ENCODE measurements at regions not wholly inside any gene's neighbourhood (a gene's known extent, or its start where the extent isn't known, plus 50 kb on each side); places are given as distances from the start of the nearest gene placed in this dataset.

DNA sequence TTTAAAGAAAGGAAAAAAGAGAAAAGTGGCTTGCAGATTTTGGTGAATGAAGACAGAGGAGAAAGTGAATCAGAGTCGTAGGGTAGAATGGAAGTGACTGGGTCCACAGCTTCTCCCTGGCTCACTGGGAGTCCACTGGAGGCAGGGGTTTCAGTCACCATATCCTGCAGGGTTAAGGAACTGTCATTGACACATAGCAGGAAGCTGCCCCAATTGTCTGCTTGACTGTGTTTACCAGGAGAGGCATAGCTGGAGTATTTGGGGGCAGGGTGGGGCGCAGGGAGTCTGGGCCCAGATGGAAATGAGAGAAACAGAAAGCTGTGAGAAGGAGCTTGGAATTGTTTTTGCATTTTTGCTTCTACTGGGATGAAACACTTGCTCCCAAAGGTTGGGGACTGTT is 228.8 kb upstream of the CSF3R start:
- TF ChIP-seq, protein P1, sequence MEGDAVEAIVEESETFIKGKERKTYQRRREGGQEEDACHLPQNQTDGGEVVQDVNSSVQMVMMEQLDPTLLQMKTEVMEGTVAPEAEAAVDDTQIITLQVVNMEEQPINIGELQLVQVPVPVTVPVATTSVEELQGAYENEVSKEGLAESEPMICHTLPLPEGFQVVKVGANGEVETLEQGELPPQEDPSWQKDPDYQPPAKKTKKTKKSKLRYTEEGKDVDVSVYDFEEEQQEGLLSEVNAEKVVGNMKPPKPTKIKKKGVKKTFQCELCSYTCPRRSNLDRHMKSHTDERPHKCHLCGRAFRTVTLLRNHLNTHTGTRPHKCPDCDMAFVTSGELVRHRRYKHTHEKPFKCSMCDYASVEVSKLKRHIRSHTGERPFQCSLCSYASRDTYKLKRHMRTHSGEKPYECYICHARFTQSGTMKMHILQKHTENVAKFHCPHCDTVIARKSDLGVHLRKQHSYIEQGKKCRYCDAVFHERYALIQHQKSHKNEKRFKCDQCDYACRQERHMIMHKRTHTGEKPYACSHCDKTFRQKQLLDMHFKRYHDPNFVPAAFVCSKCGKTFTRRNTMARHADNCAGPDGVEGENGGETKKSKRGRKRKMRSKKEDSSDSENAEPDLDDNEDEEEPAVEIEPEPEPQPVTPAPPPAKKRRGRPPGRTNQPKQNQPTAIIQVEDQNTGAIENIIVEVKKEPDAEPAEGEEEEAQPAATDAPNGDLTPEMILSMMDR (IDR thresholded peaks at IDR 0.05; ENCODE audit: insufficient read depth, low read depth, low read length): no peak
- ChIA-PET CTCF (no interaction called here), POLR2A (no interaction called here)
- no peaks in the 10 kb centered on the region for H3K36me3 ChIP-seq (ENCODE audit: control insufficient read depth, insufficient read depth, low read length)
- no peak overlapping the region for H3K4me3 ChIP-seq (ENCODE audit: low read depth, low read length)
- H3K27me3 ChIP-seq (ENCODE audit: control insufficient read depth, insufficient read depth, low read length): peaks cover 6% of the 10 kb centered on the region; the same call in 1 of the 2 replicates
- no peak for DNase-seq (ENCODE audit: low read depth)

GRCh38 chr1:36710951-36711350 is 228.2 kb upstream of the CSF3R start:
- Histone ChIP-seq H3K27me3 (ENCODE audit: control insufficient read depth, insufficient read depth, low read length) (peaks cover 6% of the 10 kb centered on the region; the same call in 1 of the 2 replicates), H3K36me3 (ENCODE audit: control insufficient read depth, insufficient read depth, low read length) (no peaks in the 10 kb centered on the region), H3K4me3 (ENCODE audit: low read depth, low read length) (no peak overlapping the region)
- ChIA-PET POLR2A (no interaction called here), CTCF (no interaction called here)
- TF ChIP-seq, protein P1 (IDR thresholded peaks at IDR 0.05; ENCODE audit: insufficient read depth, low read depth, low read length): no peak
- DNase-seq (ENCODE audit: low read depth): no peak

GRCh38 chr1:36709869-36710481 is 227.3 kb upstream of the CSF3R start:
- ChIA-PET POLR2A (no interaction called here), CTCF (no interaction called here)
- Histone ChIP-seq H3K4me3 (ENCODE audit: low read depth, low read length) (no peak overlapping the region), H3K36me3 (ENCODE audit: control insufficient read depth, insufficient read depth, low read length) (no peaks in the 10 kb centered on the region), H3K27me3 (ENCODE audit: control insufficient read depth, insufficient read depth, low read length) (peaks cover 6% of the 10 kb centered on the region; the same call in 1 of the 2 replicates)
- TF ChIP-seq, protein P1 (IDR thresholded peaks at IDR 0.05; ENCODE audit: insufficient read depth, low read depth, low read length): no peak
- no peak for DNase-seq (ENCODE audit: low read depth)

GRCh38 chr1:36708587-36708986 is 225.9 kb upstream of the CSF3R start:
- Histone ChIP-seq H3K4me3 (ENCODE audit: low read depth, low read length) (no peak overlapping the region), H3K27me3 (ENCODE audit: control insufficient read depth, insufficient read depth, low read length) (peaks cover 6% of the 10 kb centered on the region; the same call in 1 of the 2 replicates), H3K36me3 (ENCODE audit: control insufficient read depth, insufficient read depth, low read length) (no peaks in the 10 kb centered on the region)
- POLR2A ChIA-PET: no interaction called here
- TF ChIP-seq, protein P1 (IDR thresholded peaks at IDR 0.05; ENCODE audit: insufficient read depth, low read depth, low read length): no peak
- DNase-seq (ENCODE audit: low read depth): no peak
- CTCF ChIA-PET: no interaction called here

DNA sequence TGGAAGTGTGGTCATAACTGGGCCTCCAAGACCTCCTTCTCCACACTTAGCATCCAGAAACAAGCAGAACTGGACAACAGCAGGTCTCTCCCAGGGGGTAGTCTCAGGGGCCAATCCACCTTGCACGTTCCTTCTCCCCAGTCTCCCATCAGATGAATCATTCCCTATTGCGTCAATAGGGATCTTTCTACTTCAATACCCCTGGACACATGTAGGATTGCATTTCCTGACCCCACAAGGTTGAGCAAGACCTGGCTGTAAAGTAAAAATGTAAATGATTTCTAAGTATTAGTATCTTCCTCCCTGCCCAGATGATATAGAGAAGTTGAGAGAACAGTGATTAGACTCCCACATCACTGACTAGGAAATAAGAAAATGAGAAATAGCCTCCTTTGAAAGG is 224.5 kb upstream of the CSF3R start:
- Histone ChIP-seq H3K27me3 (ENCODE audit: control insufficient read depth, insufficient read depth, low read length) (peaks cover 6% of the 10 kb centered on the region; the same call in 1 of the 2 replicates), H3K4me3 (ENCODE audit: low read depth, low read length) (no peak overlapping the region), H3K36me3 (ENCODE audit: control insufficient read depth, insufficient read depth, low read length) (no peaks in the 10 kb centered on the region)
- TF ChIP-seq, protein P1 (IDR thresholded peaks at IDR 0.05; ENCODE audit: insufficient read depth, low read depth, low read length): no peak
- DNase-seq (ENCODE audit: low read depth): no peak
- CTCF ChIA-PET: no interaction called here
- POLR2A ChIA-PET: no interaction called here
